Mesenchymal stem cell (in vitro differentiated cells and primary cell): ENCODE measurements at regions not wholly inside any gene's neighbourhood (a gene's known extent, or its start where the extent isn't known, plus 50 kb on each side); places are given as distances from the start of the nearest gene placed in this dataset.

Source experiments
- DNase-seq: peaks from one replicate; pipeline ENCODE4 v3.0.0-alpha.2; 2013
- H2AFZ ChIP-seq: one replicate; pipeline ENCODE4 v1.6.1; 2013; ENCODE audit warnings: low read depth, mild to moderate bottlenecking, control low read depth, inconsistent platforms, low read length, moderate library complexity
- H2AK5ac ChIP-seq: 2 replicates; pipeline ENCODE4 v1.6.1; 2013; ENCODE audit warnings: low read length, moderate library complexity, mild to moderate bottlenecking, inconsistent platforms; ENCODE audit not compliant: severe bottlenecking
- H2BK120ac ChIP-seq: one replicate; pipeline ENCODE4 v1.6.1; 2013; ENCODE audit warnings: low read depth, mild to moderate bottlenecking, inconsistent platforms, low read length, moderate library complexity
- H2BK12ac ChIP-seq, 2 experiments: one replicate each; pipeline ENCODE4 v1.6.1; 2013; ENCODE audit warnings: inconsistent platforms in 2 of 2, low read length in 2 of 2, mild to moderate bottlenecking in 2 of 2, moderate library complexity in 2 of 2, control low read depth in 1 of 2
- H2BK15ac ChIP-seq: one replicate; pipeline ENCODE4 v1.6.1; 2013; ENCODE audit warnings: mild to moderate bottlenecking, low read depth, inconsistent platforms; ENCODE audit not compliant: poor library complexity, severe bottlenecking
- H2BK5ac ChIP-seq: 2 replicates; pipeline ENCODE4 v1.6.1; 2013; ENCODE audit warnings: low read depth, mild to moderate bottlenecking, low read length, control low read depth, inconsistent platforms; ENCODE audit not compliant: poor library complexity, severe bottlenecking
- H3K14ac ChIP-seq, 2 experiments: one replicate each; pipeline ENCODE4 v1.6.1; 2013; ENCODE audit warnings: inconsistent platforms in 2 of 2, low read length in 2 of 2, control low read depth in 1 of 2, mild to moderate bottlenecking in 1 of 2, moderate library complexity in 1 of 2
- H3K18ac ChIP-seq, 2 experiments: one replicate each; pipeline ENCODE4 v1.6.1; 2013; ENCODE audit warnings: inconsistent platforms in 2 of 2, low read length in 2 of 2, control low read depth in 1 of 2, low read depth in 1 of 2, mild to moderate bottlenecking in 1 of 2
- H3K23ac ChIP-seq, 2 experiments: one replicate each; pipeline ENCODE4 v1.6.1; 2013; ENCODE audit warnings: inconsistent platforms in 2 of 2, low read length in 2 of 2, mild to moderate bottlenecking in 2 of 2, moderate library complexity in 2 of 2, control low read depth in 1 of 2
- H3K27ac ChIP-seq: 2 replicates; pipeline ENCODE4 v1.5.1; 2013; ENCODE audit warnings: mild to moderate bottlenecking, moderate library complexity, low read length, control low read depth, inconsistent platforms; ENCODE audit not compliant: poor library complexity, severe bottlenecking
- H3K27me3 ChIP-seq, 2 experiments: 2 replicates each; pipeline versions ENCODE4 v1.6.1 to v1.7.0; 2013; ENCODE audit warnings: low read length in 2 of 2, mild to moderate bottlenecking in 2 of 2, moderate library complexity in 2 of 2, control low read depth in 1 of 2, inconsistent platforms in 1 of 2; ENCODE audit not compliant: control insufficient read depth in 1 of 2, insufficient read depth in 1 of 2
- H3K36me3 ChIP-seq, 2 experiments: 2 replicates each; pipeline versions ENCODE4 v1.6.1 to v1.7.0; 2013; ENCODE audit warnings: low read length in 2 of 2, control low read depth in 1 of 2, inconsistent platforms in 1 of 2, low read depth in 1 of 2, mild to moderate bottlenecking in 1 of 2; ENCODE audit not compliant: insufficient read depth in 2 of 2, control insufficient read depth in 1 of 2
- H3K4ac ChIP-seq, 2 experiments: one replicate each; pipeline ENCODE4 v1.6.1; 2013; ENCODE audit warnings: inconsistent platforms in 2 of 2, low read length in 2 of 2, mild to moderate bottlenecking in 2 of 2, moderate library complexity in 2 of 2, control low read depth in 1 of 2, low read depth in 1 of 2
- H3K4me1 ChIP-seq: 2 replicates; pipeline ENCODE4 v1.6.1; 2013; ENCODE audit warnings: low read depth, low read length, control low read depth; ENCODE audit not compliant: control insufficient read depth, insufficient read depth
- H3K4me2 ChIP-seq: 2 replicates; pipeline ENCODE4 v1.6.1; 2013; ENCODE audit warnings: low read length, mild to moderate bottlenecking, inconsistent platforms; ENCODE audit not compliant: poor library complexity, severe bottlenecking
- H3K4me3 ChIP-seq, 2 experiments: 2 replicates each; pipeline versions ENCODE4 v1.5.1 to v1.7.0; 2013; ENCODE audit warnings: low read length in 2 of 2, mild to moderate bottlenecking in 2 of 2, control low read depth in 1 of 2, low read depth in 1 of 2; ENCODE audit not compliant: insufficient read depth in 1 of 2
- H3K79me1 ChIP-seq: replicated peaks from 2 replicates; pipeline ENCODE4 v1.6.1; 2013; ENCODE audit warnings: mild to moderate bottlenecking, control low read depth, low read length, inconsistent platforms; ENCODE audit not compliant: poor library complexity, severe bottlenecking
- H3K9ac ChIP-seq: 2 replicates; pipeline ENCODE4 v1.7.0; 2013; ENCODE audit warnings: mild to moderate bottlenecking, low read length, moderate library complexity
- H3K9me3 ChIP-seq: 2 replicates; pipeline ENCODE4 v1.7.0; 2013; ENCODE audit warnings: mild to moderate bottlenecking, low read length; ENCODE audit not compliant: control insufficient read depth
- H4K8ac ChIP-seq: one replicate; pipeline ENCODE4 v1.6.1; 2013; ENCODE audit warnings: inconsistent platforms, mild to moderate bottlenecking, low read length, moderate library complexity
- H4K91ac ChIP-seq: one replicate; pipeline ENCODE4 v1.6.1; 2013; ENCODE audit warnings: mild to moderate bottlenecking, low read length, inconsistent platforms
- WGBS: methylation state at CpG from one replicate; pipeline ENCODE4 v1.1.7; 2013; ENCODE audit warnings: mixed read lengths; 5-methylcytosine and 5-hydroxymethylcytosine counted together

GRCh38 chr15:26097216-26097615, 234.1 kb upstream of the ATP10A start:
- no peak overlapping the region for H3K27ac ChIP-seq
- H2BK5ac ChIP-seq = no peak overlapping the region
- WGBS = 77% methylated on average over 6 of the region's 6 CpGs

DNA sequence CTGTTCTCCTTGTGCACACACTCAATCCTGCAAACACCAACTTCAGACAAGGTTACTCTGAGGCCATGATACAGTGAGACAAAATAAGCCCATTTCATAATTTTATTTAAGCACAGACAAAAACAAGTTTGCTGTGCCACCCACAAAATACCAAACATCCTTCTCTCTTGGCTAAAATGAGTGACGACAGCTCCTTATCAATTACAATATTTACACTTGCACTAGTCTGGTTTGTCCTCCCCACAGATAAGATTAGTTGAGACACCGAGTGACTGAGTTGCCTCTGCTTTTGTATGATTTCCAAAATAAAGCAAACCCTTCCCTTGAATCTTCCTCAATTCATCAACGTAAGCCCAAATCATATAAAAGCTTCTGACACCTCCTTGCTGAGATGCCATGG, 233.5 kb upstream of the ATP10A start:
- no peaks in the 10 kb centered on the region for H3K36me3 ChIP-seq
- 86% methylated on average over 3 of the region's 3 CpGs for WGBS
- H2AK5ac ChIP-seq = no peak overlapping the region
- no peak overlapping the region for H2AFZ ChIP-seq
- no peak overlapping the region for H4K8ac ChIP-seq
- H2BK120ac ChIP-seq = no peak overlapping the region
- no peak for DNase-seq
- H3K4me1 ChIP-seq = no peaks in the 10 kb centered on the region
- no peaks in the 10 kb centered on the region for H3K9me3 ChIP-seq
- H2BK5ac ChIP-seq = no peak overlapping the region
- H3K18ac ChIP-seq = no peak overlapping the region
- H3K4me2 ChIP-seq = no peak overlapping the region
- H3K27ac ChIP-seq = no peak overlapping the region
- H4K91ac ChIP-seq = no peak overlapping the region
- no peaks in the 10 kb centered on the region for H3K27me3 ChIP-seq
- no peak overlapping the region for H3K4me3 ChIP-seq
- no peak overlapping the region for H2BK12ac ChIP-seq
- no peak overlapping the region for H3K4ac ChIP-seq
- no peak overlapping the region for H3K23ac ChIP-seq
- H3K14ac ChIP-seq = no peak overlapping the region
- no peaks in the 10 kb centered on the region for H3K79me1 ChIP-seq
- no peak overlapping the region for H2BK15ac ChIP-seq
- no peak overlapping the region for H3K9ac ChIP-seq

More at GRCh38 chr15:26097216-26097615, 234.1 kb upstream of the ATP10A start:
- Histone ChIP-seq H3K4me2 (no peak overlapping the region), H3K4me1 (no peaks in the 10 kb centered on the region), H2AFZ (no peak overlapping the region), H3K4ac (no peak overlapping the region), H3K23ac (no peak overlapping the region), H3K36me3 (no peaks in the 10 kb centered on the region), H2BK12ac (no peak overlapping the region), H3K18ac (no peak overlapping the region), H3K4me3 (no peak overlapping the region), H3K27me3 (no peaks in the 10 kb centered on the region), H4K91ac (no peak overlapping the region), H4K8ac (no peak overlapping the region), H2AK5ac (no peak overlapping the region), H2BK120ac (no peak overlapping the region), H3K14ac (no peak overlapping the region), H2BK15ac (no peak overlapping the region), H3K9ac (no peak overlapping the region), H3K79me1 (no peaks in the 10 kb centered on the region), H3K9me3 (no peaks in the 10 kb centered on the region)
- no peak for DNase-seq

- H2BK12ac ChIP-seq = no peak overlapping the region
- 59% methylated on average over 24 of the region's 24 CpGs for WGBS
- H3K4me3 ChIP-seq = peak overlapping the region in 1 of 2 experiments; percentile 22
- no peak overlapping the region for H3K14ac ChIP-seq
- no peaks in the 10 kb centered on the region for H3K79me1 ChIP-seq
- H3K27ac ChIP-seq = no peak overlapping the region
- H3K9ac ChIP-seq = peak overlapping the region; percentile 25
- no peaks in the 10 kb centered on the region for H3K4me1 ChIP-seq
- no peak overlapping the region for H3K4me2 ChIP-seq
- H3K27me3 ChIP-seq = no peaks in the 10 kb centered on the region
- no peak overlapping the region for H2BK5ac ChIP-seq
- H4K8ac ChIP-seq = no peak overlapping the region
- H2AFZ ChIP-seq = no peak overlapping the region
- no peak overlapping the region for H3K18ac ChIP-seq
- no peak for DNase-seq
- H3K36me3 ChIP-seq = no peaks in the 10 kb centered on the region
- no peak overlapping the region for H2BK120ac ChIP-seq
- no peak overlapping the region for H3K23ac ChIP-seq
- H4K91ac ChIP-seq = no peak overlapping the region
- no peak overlapping the region for H2AK5ac ChIP-seq
- H2BK15ac ChIP-seq = no peak overlapping the region
- no peaks in the 10 kb centered on the region for H3K9me3 ChIP-seq
- H3K4ac ChIP-seq = no peak overlapping the region
These were observed 232.7 kb upstream of the ATP10A start for GRCh38 chr15:26095710-26096330.

- Histone ChIP-seq H2BK5ac (no peak overlapping the region), H3K14ac (no peak overlapping the region), H3K4me1 (no peaks in the 10 kb centered on the region), H2AFZ (no peak overlapping the region), H2BK120ac (no peak overlapping the region), H3K27ac (no peak overlapping the region), H2AK5ac (no peak overlapping the region), H3K9ac (no peak overlapping the region), H3K18ac (no peak overlapping the region), H3K36me3 (no peaks in the 10 kb centered on the region), H4K8ac (no peak overlapping the region), H3K79me1 (no peaks in the 10 kb centered on the region), H3K4me2 (no peak overlapping the region), H3K4ac (no peak overlapping the region), H4K91ac (no peak overlapping the region), H2BK15ac (no peak overlapping the region), H3K4me3 (no peak overlapping the region), H3K23ac (no peak overlapping the region), H3K9me3 (no peaks in the 10 kb centered on the region), H2BK12ac (no peak overlapping the region), H3K27me3 (no peaks in the 10 kb centered on the region)
- no peak for DNase-seq
- 72% methylated on average over 4 of the region's 4 CpGs for WGBS
These were observed 228.1 kb upstream of the ATP10A start for GRCh38 chr15:26091184-26091583.
